NCI-H128 (cell line): ENCODE measurements at regions not wholly inside any gene's neighbourhood (a gene's known extent, or its start where the extent isn't known, plus 50 kb on each side); places are given as distances from the start of the nearest gene placed in this dataset.
"Not testable (repeated sequence)": the region's sequence is repeated elsewhere in the genome, so short reads cannot be mapped to it uniquely, and the experiment has no call there.

Source experiments
- DNase-seq: peaks from one replicate; lab custom pipeline; 2025; ENCODE audit not compliant: unreplicated experiment; lab: John Stamatoyannopoulos, UW

DNA sequence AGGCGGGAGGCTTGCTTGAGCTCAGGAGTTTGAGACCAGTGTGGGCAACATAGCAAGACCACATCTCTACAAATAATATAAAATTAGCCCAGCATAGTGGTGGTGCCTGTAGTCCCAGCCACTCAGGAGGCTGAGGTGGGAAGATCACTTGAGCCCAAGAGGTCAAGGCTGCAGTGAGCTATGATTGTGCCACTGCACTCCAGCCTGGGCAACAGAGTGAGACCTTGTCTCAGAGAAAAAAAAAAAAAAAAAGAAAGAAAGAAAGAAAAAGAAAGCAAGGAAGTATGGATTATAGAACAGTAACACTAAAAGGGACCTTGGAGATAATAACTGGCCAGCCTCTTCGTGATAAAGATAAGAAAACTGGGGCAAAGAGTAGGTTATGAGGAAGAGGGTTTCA, 130.4 kb downstream of the PLCE1 start:
- DNase-seq = not testable (repeated sequence)

DNA sequence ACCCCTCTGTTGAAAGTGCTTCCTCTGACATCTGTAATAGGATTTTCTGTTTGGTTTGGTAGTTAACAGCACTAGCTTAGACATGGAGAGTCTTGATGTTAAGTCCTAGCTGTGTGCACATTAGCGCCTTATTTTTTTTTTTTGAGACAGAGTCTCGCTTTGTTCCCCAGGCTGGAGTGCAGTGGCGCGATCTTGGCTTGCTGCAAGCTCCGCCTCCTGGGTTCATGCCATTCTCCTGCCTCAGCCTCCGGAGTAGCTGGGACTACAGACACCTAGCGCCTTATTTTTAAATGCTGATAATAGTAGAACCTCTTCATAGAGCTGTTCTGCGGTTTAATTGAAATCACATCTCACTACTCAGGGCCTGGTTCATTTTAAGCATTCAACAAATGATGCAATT, 131.5 kb downstream of the PLCE1 start:
- not testable (repeated sequence) for DNase-seq

DNA sequence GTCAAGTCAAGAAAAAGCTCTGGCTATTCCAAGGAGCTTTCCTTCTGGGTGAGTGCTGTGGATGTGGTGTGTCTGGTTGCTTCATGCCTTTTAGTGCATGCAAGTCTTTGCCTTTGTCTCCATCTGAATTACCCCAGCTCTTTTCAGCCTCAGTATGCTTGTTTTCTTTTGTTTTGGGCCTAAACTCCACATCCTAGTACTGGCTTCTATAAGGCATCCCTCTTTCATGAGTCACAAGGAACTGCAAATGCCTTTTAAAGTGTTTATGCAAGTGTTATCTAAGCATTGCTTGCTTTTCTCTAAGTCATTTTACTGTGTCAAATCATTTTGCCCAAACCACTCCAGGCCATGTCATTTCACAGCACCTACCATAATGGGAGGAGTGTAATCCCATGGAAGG, 132.1 kb downstream of the PLCE1 start:
- DNase-seq = no peak

DNA sequence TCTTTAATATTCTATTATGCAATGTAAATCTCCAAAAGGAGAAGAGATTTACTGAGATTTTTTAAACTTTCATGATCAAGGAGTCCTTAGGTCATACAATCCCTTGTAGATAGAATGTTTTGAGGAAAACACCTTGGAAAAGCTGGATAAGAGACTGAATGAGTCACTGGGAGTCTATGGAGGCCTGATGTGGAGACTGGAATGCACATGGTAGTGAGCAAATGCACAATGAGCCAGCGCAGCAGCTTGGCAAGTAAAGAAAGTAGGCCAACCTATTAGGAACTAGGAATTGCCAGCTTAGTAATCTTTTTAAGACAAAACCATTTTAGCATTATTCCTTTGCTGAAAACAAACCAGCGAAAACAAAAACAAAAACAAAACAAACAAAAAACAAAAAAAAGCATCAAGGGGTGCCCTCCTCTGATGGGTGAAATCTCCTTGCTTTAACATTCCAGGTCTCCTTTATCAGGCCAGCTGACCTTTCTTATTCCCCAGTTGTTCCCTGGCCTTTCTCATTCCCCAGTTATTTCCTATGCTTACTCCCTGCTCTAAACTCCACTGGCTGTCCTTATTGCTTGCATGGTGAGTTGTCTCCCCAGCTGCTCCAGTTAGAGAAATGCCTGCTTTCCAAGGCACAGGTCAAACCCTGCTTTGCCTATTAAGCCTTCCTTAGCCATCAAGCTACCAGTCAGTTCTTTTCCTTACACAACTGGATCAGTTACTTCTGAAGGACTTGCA, 135.8 kb downstream of the PLCE1 start:
- DNase-seq = no peak

DNA sequence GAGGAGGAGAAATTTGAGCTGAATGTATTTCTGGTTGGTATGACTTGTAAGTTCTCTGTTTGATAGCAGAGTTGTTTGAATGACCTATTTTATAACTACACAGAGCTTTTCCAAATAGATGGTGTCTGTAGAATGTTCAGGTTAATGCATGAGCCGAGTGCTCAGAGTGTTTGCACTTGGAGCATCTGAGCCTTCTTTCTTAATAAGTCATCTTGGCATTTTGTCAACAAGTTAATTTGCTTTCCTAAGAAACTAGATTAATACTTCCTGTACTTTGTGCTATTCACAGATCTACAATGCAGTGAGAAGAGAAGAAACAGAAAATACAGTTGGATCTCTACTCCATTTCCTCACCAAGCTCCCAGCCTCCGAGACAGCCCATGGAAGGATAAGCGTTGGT, 138.2 kb downstream of the PLCE1 start:
- no peak for DNase-seq

DNA sequence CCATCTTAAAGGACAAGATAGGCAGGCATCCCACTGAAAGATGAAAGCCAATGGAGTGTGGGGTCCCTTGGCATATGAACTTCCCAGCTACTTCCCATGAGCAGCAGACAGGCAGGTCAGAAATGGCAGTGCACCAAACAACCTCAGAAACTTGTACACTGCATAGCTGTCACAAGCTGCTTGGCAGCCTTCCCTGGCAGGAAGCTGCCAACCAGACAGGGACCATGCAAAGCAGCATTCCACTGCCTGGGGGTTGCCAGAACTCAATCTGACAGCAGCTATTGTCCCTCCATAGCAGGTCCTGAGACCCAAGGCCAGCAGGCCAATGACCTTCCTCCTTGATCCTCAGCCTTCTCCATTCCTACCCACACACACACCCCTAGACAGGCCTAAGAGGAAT, 139.5 kb downstream of the PLCE1 start:
- no peak for DNase-seq

DNA sequence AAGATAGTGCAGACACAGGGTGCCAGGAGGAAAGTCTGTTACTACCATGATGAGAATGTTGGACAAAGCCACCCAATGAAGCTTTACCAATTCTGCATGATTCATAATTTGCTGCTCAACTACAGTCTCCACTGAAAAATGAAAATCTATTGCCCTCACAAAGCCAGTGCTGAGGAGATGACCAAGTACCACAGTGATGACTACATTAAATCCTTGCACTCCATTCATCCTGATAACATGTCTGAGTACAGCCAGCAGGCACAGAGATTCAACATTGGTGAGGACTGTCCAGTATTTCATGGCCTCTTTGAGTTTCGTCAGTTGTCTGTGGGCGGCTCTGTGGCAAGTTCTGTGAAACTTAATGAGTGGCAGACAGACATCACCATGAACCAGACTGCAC, 144.0 kb downstream of the PLCE1 start:
- DNase-seq = no peak

DNA sequence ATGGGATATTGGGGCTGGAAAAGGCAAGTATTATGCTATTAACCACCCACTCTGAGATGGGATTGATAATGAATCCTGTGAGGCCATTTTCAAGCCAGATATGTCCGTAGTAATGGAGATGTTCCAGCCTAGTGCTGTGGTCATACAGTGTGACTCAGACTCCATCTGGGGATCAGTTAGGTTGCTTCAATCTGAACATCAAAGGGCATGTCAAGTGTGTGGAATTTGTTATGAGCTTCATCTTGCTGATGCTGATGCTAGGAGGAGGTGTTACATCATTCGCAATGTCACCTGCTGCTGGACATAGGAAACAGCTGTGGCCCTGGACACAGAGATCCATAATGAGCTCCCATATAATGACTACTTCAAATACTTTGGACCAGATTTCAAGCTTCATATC, 144.7 kb downstream of the PLCE1 start:
- no peak for DNase-seq

DNA sequence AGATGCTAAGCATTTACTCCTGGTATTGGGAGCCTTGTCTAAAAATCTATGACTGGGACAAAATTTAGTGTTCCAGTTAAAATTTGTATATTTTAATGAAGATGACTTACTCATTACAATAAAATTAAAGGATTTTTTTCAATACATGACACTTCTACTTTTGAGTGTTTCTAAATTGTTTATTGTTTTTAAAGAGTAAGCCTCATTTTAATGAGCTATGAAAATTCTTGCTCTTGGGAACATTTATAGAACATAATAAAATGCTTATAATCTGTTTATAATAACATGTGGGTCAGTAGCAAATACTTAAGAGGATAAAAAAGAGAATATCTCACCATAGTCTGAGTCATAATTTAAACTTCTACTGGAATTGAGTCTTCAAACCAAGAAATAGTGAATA, 149.5 kb downstream of the PLCE1 start:
- DNase-seq = no peak

DNA sequence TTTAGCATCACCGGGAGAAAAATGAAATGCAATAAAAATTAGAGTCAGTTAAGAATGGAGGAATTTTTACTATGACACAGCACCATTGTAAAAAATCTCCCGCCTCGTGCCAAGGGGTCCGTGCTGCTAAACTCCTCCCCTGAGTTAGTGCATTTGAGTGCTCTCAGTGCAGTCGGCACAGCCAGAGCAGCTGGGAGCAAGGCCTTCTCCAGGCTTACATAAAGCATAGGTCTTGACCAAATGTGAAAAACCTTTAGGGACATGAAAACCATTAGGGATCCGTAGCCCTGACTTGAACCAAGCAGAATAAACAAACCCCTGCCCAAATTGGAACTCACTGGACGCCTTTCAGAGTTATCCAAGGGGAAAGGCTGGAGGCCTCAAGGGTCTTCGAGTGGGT, 152.6 kb downstream of the PLCE1 start:
- DNase-seq = no peak

DNA sequence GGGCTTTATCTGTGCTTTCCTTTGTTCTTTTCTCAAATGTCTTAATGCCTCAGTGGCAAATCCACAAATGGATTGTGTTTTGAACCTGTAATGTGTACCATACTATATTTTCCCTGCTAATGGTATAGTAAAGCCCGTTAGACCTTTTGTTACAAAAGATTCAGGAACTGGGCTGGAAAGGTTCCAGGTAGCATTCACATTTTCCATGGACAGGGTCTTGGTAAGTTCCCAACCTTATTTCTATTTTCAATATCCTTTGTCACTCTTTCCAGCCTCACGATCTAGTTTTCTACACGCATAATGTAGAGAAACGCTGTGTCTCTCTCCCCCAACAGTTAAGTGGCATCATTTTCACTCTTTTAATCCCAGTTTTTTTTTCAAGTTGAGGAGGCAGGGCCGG, 153.0 kb downstream of the PLCE1 start:
- DNase-seq = no peak

DNA sequence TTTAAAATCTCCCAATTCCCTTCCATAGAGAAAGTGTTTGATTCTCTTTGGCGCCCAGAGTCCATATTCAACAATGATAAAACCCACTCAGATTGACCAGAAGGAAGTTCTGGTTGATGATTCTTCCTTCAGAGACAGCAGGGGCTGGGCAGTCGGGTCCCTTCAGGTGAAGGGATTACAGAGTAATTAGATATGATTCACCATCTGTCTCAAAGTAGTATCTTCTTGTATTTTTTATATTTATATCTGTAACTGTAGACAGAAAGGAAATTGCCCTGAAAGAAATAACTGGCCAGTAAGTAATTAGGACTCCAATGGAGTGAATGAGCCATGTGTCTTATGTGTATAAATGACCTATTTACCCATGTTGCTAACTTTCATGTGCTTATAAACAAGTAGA, 156.0 kb downstream of the PLCE1 start:
- no peak for DNase-seq

DNA sequence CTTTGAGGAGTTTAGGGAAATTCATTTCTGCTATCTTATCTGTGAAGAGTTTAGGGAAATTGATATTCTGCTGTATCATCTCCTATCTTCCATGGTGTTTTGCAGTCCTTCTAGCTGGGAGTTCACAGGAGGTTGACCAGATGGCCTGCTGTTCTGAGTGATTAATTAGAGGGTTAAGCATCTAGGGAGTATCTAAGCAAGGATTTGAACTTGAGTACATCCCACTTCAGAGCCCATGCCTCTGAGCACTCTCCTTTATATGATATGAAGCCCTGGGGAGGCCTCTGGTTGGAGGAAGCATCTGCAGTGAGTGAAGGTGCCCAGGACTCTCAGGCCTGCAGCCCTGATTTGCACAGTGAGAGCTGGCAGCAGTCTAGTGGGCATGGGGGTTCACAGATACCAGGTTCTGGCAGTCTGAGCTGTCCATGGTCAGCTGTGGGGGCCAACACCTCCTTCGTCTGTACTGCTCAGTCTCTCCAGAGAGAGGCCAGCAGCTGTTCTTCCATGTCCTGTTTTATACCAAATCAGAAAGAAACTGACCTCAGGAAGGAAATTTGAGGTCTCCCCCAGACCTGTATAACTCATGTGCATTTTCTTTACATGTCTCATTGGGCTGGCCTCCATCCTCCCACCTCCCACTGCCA, 156.9 kb downstream of the PLCE1 start:
- DNase-seq = no peak

DNA sequence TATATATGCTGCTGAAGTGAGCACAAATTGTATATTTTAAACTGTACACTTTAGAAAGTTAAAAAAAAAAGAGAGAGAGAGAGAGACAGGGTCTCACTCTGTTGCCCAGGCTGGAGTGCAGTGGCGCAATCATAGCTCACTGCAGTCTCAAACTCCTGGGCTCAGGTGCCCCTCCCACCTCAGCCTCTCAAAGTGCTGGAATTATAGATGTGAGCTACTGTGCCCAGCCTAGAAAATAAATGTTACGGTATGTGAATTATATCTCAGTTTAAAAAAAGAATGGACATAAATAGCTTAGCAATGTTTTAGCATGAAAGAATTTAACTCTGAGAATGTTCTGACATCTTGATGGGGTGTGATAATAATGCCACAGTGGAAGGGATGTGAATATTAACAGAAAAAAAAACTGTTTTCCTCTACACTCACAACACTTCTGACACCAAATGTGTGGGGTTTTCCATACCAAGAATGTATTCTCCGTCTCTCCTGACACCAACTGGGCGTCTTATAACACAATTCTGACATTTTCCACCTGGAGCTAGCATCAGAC, 162.1 kb downstream of the PLCE1 start:
- no peak for DNase-seq

DNA sequence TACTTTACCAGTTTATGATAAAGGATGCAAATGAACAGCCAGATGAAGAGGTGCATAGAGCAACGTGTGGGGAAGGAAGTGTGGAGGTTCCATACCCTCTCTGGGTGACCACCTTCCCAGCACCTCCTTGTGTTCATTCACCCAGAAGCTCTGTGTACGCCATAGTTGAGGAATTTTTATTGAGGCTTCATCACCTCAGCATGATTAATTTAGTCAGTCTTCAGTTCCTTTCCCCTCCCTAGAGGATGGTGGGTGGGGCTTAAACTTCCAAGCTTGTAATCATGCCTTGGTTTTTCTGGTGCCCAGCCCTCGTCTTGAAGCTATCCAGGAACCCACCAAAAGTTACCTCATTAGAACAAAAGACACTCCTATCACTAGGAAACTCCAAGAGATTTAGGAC, 162.7 kb downstream of the PLCE1 start:
- no peak for DNase-seq

DNA sequence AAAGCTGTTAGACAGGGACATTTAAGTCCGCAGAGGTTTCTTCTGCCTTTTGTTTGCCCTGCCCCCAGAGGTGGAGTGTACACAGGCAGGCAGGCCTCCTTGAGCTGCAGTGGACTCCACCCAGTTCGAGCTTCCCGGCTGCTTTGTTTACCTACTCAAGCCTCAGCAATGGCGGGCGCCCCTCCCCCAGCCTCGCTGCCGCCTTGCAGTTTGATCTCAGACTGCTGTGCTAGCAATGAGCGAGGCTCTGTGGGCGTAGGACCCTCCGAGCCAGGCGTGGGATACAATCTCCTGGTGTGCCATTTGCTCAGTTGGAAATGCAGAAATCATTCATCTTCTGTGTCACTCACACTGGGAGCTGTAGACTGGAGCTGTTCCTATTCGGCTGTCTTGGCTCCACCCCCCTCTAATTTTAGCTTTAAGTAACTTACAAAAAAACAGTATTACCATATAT, 171.5 kb downstream of the PLCE1 start:
- DNase-seq = not testable (repeated sequence)

DNA sequence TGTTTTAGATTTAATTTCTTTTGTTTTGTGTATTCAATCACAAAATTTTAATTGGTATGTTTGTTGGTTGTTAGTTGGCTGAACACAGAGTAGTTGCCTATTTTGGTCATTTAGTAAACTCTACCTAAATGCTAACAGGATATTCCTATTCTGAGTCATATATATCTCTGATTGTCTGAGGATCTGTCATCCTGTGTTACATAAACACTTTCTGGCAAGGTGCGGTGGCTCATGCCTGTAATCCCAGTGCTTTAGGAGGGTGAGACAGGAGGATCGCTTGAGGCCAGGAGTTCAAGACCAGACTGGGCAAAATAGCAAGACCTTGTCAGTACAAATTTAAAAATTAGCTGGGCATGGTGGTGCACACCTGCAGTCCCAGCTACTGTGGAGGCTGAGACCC, 178.6 kb downstream of the PLCE1 start:
- no peak for DNase-seq

DNA sequence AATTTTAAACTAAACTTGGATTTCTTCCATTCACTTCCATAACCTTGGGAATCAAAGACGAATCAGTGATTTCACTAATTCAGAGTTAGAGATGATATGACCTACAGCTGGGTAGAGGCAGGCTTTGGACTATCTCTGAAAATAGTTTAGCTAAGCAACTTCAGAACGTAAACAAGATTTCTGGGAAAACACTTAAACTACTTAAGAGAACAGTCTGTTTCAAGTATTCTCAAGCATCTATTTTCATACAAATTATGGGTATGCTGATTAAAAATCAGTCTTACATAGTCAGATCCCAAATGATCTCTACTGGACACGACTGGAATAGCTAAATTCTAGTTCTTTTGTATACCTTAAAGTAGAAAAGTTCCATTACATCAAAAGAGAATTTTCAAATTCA, 179.9 kb downstream of the PLCE1 start:
- no peak for DNase-seq

DNA sequence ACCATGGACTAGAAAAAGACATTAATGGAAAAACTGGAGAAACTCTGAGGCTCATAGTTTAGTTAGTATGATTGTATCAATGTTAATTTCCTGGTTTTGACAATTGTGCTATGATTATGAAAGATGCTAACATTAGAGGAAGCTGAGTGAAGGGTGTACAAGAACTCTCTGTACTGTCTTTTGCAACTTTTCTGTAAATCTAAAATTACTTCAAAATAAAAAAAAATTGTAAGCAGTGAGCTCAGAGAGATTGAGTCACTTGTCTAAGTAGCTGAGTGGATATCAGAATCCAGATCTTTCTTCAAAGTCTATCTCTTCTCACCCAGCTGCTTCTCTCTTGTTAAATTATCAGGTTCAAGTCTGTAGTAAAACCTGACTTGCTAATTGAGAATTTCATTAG, 181.1 kb downstream of the PLCE1 start:
- no peak for DNase-seq

DNA sequence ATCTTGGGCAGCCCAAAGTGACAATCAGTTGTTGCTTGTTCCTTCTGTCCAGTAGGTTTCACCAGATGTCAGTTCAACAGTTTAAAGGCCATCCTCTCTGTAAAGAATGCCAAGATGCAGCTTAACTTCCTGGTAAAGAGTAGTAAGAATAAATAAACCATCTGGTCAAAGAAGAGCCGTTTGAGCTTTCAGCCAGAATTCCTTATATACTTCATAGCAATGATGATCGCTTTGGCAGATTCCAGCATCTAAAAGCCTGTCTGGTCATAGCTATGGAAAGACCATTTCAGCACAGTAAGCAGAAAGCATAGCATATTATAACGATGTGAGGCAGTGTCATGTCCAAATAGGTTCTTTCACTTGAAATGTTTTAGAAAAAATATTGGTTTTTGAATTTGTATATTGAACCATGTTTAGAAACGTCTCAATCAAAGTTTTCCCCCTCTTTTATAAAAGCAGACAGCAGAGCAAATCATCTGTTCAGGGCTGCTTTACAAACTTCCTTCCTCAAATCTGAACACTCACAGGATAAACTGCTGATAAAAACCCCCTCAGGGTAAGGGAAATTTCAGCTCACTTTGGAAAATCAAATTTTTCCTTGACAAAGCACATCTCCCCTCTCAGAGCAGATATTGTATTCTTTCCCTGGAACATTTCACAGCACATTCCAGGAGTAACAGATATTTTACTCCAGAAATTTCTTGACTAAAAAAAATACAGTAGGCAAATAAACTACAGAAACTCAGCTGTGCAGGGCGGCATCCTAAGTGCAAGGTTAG, 184.1 kb downstream of the NOC3L start:
- DNase-seq = no peak

DNA sequence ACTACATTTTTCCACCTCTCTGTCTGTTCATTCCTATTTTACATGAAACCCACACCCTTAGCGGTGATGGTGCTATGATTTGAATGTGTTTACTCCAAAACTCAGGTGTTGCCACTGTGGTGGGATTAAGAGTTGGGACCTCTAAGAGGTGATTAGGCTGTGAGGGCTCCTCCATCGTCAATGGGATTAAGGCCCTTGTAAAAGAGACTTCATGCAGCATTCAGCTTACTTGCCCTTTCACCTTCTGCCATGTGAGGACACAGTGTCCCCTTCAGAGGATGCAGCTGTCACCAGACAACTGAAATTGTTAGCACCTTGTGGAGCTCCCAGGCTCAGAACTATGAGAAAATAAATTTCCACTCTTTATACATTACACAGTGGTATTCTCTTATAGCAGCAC, 182.2 kb downstream of the NOC3L start:
- DNase-seq = no peak
